Neutrophil (primary cell): ENCODE measurements at regions not wholly inside any gene's neighbourhood (a gene's known extent, or its start where the extent isn't known, plus 50 kb on each side); places are given as distances from the start of the nearest gene placed in this dataset.

Experiments used
- H3K27ac ChIP-seq: fragments of 200-600 bp; sonication (generic); 2 replicates; pipeline ENCODE4 v1.5.1; 2016; ENCODE audit warnings: mild to moderate bottlenecking, moderate library complexity
- H3K27me3 ChIP-seq: fragments of 200-600 bp; sonication (generic); 2 replicates; pipeline ENCODE4 v1.6.0; 2016; ENCODE audit warnings: mild to moderate bottlenecking
- H3K36me3 ChIP-seq: fragments of 200-600 bp; sonication (generic); 2 replicates; pipeline ENCODE4 v1.5.1; 2017
- H3K4me1 ChIP-seq, 2 experiments: fragments of 200-600 bp in 1 of 2; sonication (generic) in 1 of 2; 1 replicate in 1 of 2; 2 replicates in 1 of 2; pipeline versions ENCODE4 v1.5.1 to v1.6.1; 2013 to 2016; ENCODE audit warnings: low read depth in 1 of 2, low read length in 1 of 2, mild to moderate bottlenecking in 1 of 2, moderate library complexity in 1 of 2; ENCODE audit not compliant: control insufficient read depth in 1 of 2, insufficient read depth in 1 of 2
- H3K4me3 ChIP-seq, 2 experiments: fragments of 200-600 bp in 1 of 2; sonication (generic) in 1 of 2; 1 replicate in 1 of 2; 2 replicates in 1 of 2; pipeline ENCODE4 v1.5.1; 2013 to 2016; ENCODE audit warnings: low read depth in 1 of 2, low read length in 1 of 2, mild to moderate bottlenecking in 1 of 2, moderate library complexity in 1 of 2
- H3K9me3 ChIP-seq: fragments of 200-600 bp; sonication (generic); 2 replicates; pipeline ENCODE4 v1.5.1; 2016
- TF ChIP-seq, protein P1 (sequence below): fragments of 200-600 bp; sonication (generic); IDR thresholded peaks from 2 replicates; pipeline ENCODE4 v1.5.1; 2016; ENCODE audit warnings: antibody characterized with exemption

DNA sequence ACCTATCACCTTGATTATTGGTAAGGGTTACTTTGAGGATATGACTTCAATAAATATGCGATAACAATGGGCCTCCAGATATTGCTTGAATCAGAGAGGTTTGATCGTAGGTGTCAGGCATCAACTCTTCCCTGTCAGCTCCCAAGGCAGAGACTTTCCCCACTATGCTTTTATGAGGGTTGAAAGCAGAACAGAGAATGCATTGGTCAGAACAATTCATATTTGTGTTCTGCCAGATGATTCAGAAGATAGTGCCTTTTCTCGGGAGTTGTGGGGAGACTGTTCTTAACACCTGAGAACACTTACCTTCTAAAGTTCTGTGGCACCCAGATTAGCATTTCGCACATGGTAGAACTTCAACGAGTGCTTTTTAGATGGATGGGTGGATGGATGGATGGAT lies 386.3 kb upstream of the CADM1 start:
- TF ChIP-seq, protein P1, sequence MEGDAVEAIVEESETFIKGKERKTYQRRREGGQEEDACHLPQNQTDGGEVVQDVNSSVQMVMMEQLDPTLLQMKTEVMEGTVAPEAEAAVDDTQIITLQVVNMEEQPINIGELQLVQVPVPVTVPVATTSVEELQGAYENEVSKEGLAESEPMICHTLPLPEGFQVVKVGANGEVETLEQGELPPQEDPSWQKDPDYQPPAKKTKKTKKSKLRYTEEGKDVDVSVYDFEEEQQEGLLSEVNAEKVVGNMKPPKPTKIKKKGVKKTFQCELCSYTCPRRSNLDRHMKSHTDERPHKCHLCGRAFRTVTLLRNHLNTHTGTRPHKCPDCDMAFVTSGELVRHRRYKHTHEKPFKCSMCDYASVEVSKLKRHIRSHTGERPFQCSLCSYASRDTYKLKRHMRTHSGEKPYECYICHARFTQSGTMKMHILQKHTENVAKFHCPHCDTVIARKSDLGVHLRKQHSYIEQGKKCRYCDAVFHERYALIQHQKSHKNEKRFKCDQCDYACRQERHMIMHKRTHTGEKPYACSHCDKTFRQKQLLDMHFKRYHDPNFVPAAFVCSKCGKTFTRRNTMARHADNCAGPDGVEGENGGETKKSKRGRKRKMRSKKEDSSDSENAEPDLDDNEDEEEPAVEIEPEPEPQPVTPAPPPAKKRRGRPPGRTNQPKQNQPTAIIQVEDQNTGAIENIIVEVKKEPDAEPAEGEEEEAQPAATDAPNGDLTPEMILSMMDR: no peak
- H3K36me3 ChIP-seq: no peaks in the 10 kb centered on the region
- no peak overlapping the region for H3K4me3 ChIP-seq
- H3K27me3 ChIP-seq: no peaks in the 10 kb centered on the region
- no peaks in the 10 kb centered on the region for H3K9me3 ChIP-seq
- no peaks in the 10 kb centered on the region for H3K4me1 ChIP-seq
- no peak overlapping the region for H3K27ac ChIP-seq

DNA sequence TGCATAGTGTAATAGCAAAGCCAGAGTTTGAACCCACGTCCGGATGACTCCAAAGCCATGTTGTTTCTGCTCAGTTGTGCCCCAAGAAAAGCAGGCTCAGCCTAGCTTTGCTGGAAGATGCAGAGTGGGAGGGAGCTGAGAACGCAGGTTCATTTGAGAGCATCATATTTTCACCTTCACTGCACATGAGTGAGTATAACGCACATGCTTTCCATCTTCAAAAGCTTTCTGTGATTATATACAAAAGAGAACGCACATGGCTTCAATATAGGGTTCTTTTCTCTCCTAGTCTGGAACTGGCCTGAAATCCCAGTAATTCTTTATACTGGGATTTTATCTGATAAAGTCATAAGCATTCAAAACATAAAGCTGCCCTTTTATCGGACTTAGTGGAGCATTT lies 385.5 kb upstream of the CADM1 start:
- TF ChIP-seq, protein P1: no peak
- Histone ChIP-seq H3K27me3 (no peaks in the 10 kb centered on the region), H3K36me3 (no peaks in the 10 kb centered on the region), H3K27ac (no peak overlapping the region), H3K4me1 (no peaks in the 10 kb centered on the region), H3K4me3 (no peak overlapping the region), H3K9me3 (no peaks in the 10 kb centered on the region)

DNA sequence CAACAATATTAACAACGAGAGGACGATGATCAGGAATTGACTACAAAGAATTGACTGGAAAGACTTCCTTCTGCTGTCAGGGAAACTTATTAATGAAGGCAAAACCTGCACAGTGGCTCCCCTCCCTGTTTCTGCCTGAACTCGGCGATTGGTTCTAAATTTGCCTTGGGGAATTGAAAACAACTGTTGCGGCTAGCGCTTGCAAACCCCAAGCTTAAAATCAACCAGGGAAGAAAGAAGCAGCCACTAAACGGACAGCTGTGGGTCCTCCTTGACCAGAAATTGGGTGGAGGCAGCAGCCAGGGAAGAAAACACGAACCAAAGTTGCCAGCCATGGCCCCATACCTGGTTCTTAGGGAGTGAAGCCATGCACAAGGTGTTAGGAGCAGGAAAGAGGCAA lies 383.5 kb upstream of the CADM1 start:
- Histone ChIP-seq H3K4me3 (no peak overlapping the region), H3K27ac (no peak overlapping the region), H3K27me3 (no peaks in the 10 kb centered on the region), H3K4me1 (no peaks in the 10 kb centered on the region), H3K9me3 (no peaks in the 10 kb centered on the region), H3K36me3 (no peaks in the 10 kb centered on the region)
- TF ChIP-seq, protein P1: no peak

DNA sequence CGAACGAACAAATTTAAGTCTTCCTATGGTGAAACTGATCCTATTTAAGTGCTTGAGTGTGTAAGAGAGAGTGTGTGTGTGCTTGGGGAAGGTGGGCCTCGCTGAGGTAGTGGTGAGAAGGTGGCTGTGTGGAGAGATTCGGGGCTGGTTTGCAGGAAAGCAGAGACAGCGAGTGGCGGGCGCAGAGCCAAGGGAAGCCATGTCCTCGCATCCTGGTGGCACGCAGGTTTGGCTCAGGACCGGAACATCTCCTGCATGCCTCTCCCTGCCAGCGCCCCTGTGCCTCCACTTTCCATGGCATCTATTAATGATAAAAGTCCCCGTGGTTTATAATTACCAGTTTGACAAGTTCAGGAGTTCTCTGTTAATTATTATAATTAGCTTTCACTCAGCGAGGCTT lies 383.1 kb upstream of the CADM1 start:
- no peak overlapping the region for H3K27ac ChIP-seq
- TF ChIP-seq, protein P1: no peak
- no peaks in the 10 kb centered on the region for H3K4me1 ChIP-seq
- H3K27me3 ChIP-seq: no peaks in the 10 kb centered on the region
- no peaks in the 10 kb centered on the region for H3K36me3 ChIP-seq
- no peak overlapping the region for H3K4me3 ChIP-seq
- no peaks in the 10 kb centered on the region for H3K9me3 ChIP-seq

DNA sequence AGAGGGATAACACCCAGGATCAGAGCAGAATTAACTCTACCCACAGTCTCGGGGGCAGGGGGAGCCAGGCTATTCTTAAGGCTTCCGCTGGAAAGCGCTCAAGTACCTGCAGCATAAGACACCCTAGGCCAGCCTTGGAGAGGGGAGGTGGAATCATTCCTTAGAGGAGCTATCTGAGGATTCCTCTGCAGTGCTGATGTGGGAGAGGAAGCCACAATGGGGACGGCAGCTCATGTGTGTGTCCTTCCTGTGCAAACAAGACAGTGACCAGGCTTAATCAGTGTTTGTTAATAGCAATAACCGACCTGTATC lies 382.2 kb upstream of the CADM1 start:
- Histone ChIP-seq H3K4me3 (no peak overlapping the region), H3K9me3 (no peaks in the 10 kb centered on the region), H3K4me1 (no peaks in the 10 kb centered on the region), H3K27me3 (no peaks in the 10 kb centered on the region), H3K36me3 (no peaks in the 10 kb centered on the region), H3K27ac (no peak overlapping the region)
- TF ChIP-seq, protein P1: no peak
